ENCODE measurements at regions not wholly inside any gene's neighbourhood (a gene's known extent, or its start where the extent isn't known, plus 50 kb on each side); places are given as distances from the start of the nearest gene placed in this dataset.
"Not testable (repeated sequence)": the region's sequence is repeated elsewhere in the genome, so short reads cannot be mapped to it uniquely, and the experiment has no call there.

GRCh38 chr1:120619867-120620692 lies 103.7 kb upstream of the NBPF26 start:
- not testable (repeated sequence) for DNase-seq

GRCh38 chr1:120620693-120620969 lies 103.1 kb upstream of the NBPF26 start:
- not testable (repeated sequence) for DNase-seq

GRCh38 chr1:120621278-120621677 lies 102.5 kb upstream of the NBPF26 start:
- DNase-seq, result not testable (repeated sequence)

- DNase-seq, result not testable (repeated sequence)
Measured at GRCh38 chr1:120623539-120623938, 100.2 kb upstream of the NBPF26 start.

- not testable (repeated sequence) for DNase-seq
Measured at GRCh38 chr1:120624565-120625064, 99.1 kb upstream of the NBPF26 start.

GRCh38 chr1:120629832-120630455 lies 93.8 kb upstream of the NBPF26 start:
- not testable (repeated sequence) for DNase-seq

- not testable (repeated sequence) for DNase-seq
Measured at GRCh38 chr1:120634816-120635806, 88.6 kb upstream of the NBPF26 start.

GRCh38 chr1:120640261-120641013 lies 83.3 kb upstream of the NBPF26 start:
- not testable (repeated sequence) for DNase-seq

- not testable (repeated sequence) for DNase-seq
Measured at GRCh38 chr1:120641014-120641302, 82.8 kb upstream of the NBPF26 start.

GRCh38 chr1:120647182-120647581 lies 76.6 kb upstream of the NBPF26 start:
- not testable (repeated sequence) for DNase-seq

- DNase-seq, result not testable (repeated sequence)
Measured at GRCh38 chr1:120648915-120649623, 74.7 kb upstream of the NBPF26 start.

GRCh38 chr1:120649730-120650129 lies 74.0 kb upstream of the NBPF26 start:
- DNase-seq, result not testable (repeated sequence)

GRCh38 chr1:120654114-120654513 lies 69.6 kb upstream of the NBPF26 start:
- DNase-seq, result not testable (repeated sequence)

GRCh38 chr1:120655394-120655793 lies 68.4 kb upstream of the NBPF26 start:
- not testable (repeated sequence) for DNase-seq

- not testable (repeated sequence) for DNase-seq
Measured at GRCh38 chr1:120656116-120656515, 67.6 kb upstream of the NBPF26 start.

GRCh38 chr1:120657804-120658203 lies 65.9 kb upstream of the NBPF26 start:
- not testable (repeated sequence) for DNase-seq

GRCh38 chr1:120658622-120659021 lies 65.1 kb upstream of the NBPF26 start:
- not testable (repeated sequence) for DNase-seq

- not testable (repeated sequence) for DNase-seq
Measured at GRCh38 chr1:120659133-120659532, 64.6 kb upstream of the NBPF26 start.

- not testable (repeated sequence) for DNase-seq
Measured at GRCh38 chr1:120664376-120665249, 59.1 kb upstream of the NBPF26 start.

GRCh38 chr1:120665250-120665577 lies 58.5 kb upstream of the NBPF26 start:
- DNase-seq, result not testable (repeated sequence)

- not testable (repeated sequence) for DNase-seq
Measured at GRCh38 chr1:120668187-120668586, 55.6 kb upstream of the NBPF26 start.

Data from CD4-positive, alpha-beta T cell treated with Interleukin-4 for 4 hours (primary cell).